ENCODE measurements at regions not wholly inside any gene's neighbourhood (a gene's known extent, or its start where the extent isn't known, plus 50 kb on each side); places are given as distances from the start of the nearest gene placed in this dataset.

DNA sequence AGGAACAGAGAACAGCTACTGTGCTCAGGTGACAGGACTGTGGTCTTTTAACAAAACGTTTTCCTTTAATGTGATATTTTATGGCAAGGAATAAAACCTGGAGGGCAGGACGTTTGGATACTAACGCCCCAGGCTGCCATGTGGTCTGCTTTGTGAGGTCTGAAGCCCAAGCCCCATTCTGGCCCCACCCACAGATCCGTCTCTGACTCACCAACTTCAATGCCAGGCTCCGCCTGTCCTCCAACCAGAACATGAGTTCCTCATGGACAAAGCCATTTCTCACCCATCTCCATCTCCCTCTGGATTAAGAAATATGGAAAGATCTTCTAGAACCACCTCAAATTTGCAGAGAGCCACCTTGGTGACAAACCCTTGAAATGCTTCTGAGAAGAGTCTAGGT is 148.8 kb downstream of the CRYBB2 start:
- DNase-seq: no peak

DNA sequence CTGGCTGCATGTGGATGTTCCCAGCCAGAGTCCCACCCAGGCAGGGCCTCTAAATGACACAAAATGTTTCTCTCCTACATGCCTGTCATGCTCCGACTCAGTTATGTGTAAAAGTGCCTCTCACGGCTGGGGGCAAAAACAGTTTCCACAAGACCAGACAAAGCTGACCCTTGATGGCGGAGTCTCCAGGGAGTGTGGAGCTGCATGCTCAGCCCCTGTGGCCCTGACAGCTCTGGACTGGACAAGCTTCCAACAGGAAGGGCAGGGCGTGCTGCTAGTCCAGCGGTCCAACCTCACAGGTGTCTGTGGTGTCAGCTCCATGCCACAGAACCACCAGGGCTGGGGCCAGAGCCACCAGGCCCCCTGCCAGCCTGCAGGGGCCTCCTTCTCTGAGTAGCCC is 149.6 kb downstream of the CRYBB2 start:
- DNase-seq: no peak

DNA sequence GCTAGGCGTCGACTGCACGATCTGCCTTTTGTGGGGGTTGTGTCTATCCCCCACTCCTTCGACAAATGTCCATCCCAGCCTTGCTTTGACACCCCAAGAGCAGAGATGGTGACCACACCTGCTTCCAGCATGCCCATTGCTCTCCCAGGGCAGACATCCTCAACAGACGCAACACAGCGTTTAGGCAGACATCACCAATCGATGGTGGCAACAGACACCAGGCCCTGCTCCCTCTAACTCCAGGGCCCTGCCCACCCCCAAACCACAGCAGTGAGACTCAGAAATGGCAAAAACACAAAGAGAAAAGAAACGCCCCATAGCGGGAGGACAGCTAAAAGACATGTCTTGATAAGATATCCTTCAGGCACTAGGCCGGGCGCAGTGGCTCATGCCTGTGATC is 150.9 kb downstream of the CRYBB2 start:
- DNase-seq: no peak

DNA sequence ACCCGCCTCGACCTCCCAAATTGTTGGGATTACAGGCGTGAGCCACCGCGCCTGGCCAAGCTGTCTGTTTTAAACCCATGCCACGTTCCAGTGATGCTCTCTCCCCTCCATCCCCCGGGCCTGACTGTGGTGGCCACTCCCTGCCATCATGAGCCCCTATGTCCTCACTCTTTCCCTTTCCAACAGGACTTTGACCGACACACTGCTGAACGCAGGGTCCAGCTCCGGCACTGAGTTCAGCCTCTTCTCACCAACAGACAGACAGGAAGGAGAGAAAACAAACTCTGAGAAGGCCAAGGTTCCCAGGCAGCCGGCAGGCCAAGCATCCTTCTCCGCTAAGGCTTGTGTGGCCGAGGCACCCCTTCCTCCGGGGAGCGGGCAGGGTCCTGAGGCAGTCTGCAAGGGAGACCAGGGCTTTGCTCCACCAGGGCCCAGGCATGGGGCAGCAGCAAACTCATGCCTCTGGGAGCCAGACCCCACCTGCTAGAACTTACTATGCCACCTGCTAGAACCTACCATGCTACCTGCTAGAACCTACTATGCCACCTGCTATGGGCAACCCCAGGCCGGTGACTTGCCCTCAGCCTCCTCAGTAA is 152.7 kb downstream of the CRYBB2 start:
- DNase-seq: no peak

DNA sequence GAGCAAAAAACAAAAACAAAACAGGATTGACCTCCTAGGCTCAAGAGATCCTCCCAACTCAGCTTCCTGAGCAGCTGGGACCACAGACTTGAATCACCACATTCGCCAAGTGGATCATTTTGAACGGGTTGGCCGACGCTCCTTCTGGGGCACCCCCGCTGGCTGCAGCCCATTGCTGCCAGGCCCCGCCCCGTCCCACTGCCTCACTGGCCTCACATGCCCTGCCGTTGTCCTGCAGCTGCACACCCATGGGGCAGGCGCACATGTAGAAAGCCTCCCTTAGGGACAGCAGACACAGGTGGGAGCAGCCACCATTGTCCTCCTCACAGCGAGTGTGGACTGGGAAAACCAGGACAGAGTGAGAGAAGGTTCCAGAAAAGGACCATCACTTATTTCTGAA is 154.5 kb downstream of the CRYBB2 start:
- DNase-seq: no peak

DNA sequence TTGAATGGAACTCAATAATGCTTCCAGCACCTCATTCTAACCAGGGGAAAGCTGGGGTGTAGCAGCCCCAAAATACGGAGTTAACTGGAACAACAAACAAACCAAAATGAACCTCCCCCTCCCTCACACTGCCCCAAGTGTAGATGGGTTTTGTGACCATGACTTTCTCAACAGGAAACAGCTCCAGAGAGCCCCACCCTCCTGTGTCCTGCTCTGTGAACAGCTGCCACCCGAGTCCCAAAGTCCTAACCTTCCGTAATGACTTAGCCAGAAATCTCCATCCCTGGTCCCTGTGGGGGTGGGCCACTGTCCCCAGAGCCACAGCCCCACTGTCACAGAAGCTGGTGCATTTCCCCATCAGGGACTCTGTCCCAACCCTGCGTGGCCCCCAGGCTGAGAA is 155.4 kb downstream of the CRYBB2 start:
- no peak for DNase-seq

DNA sequence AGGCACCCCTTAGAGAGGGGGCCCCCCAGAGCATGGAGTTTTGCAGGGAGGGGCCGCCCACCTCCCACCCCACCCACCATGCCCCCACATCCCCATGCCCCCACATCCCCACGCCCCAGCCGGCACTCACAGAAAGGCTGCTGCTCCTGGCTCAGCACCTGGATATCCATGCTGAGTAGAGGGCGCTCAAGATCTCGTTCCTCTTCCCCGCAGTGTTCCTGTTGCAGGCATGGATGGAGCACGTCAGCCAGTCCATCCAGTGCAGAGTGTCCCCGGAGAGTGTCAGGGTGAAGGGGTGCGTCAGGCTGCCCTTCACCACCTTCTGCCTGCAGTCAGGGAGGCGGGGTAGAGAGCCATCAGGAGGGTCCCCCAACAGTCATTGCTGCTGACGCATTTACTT is 156.2 kb downstream of the CRYBB2 start:
- DNase-seq: no peak

DNA sequence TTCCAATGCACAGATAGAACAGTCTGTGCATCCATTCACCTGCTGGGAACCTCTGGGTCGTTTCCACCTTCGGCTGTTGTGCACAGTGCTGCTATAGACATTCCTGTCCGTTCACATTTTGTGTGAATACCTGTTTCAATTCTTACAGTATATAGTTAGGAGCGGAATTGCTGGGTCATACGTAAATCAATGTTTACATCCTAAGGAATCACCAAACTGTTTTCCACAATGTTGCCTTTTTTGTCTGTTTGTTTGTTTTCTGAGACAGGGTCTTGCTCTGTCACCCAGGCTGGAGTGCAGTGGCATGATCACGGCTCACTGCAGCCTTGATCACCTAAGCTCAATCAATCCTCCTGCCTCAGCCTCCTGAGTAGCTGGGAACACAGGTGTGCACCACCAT is 158.3 kb downstream of the CRYBB2 start:
- no peak for DNase-seq

DNA sequence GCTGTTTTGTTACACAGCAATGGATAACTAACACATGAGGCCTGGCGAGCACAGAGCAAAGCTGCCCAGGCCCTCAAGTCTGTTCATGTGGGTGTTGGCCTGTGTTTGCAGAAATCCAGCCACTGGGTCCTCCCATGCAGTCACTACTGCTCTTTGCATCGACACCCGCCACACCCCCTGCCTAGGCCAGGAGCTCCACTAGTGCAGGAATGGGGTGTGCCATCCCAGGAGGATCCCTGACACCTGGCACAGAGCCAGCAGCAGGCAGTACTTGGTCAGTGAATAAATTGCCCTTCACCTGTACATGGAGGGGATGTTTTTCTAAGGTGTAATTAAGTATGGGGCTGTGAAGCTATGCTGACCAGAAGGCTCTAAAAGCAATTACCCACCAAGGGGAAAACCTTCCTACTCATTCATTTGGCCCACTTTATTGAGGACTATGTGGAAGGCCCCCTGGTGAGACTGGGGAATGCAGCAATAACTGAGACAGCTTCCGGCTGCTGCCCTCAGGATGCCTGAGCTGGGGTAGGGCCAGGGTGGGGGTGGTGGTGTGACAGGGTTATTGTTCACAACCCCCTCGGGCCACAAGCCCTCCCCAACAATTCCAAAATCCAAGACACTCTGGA is 160.8 kb downstream of the CRYBB2 start:
- no peak for DNase-seq

DNA sequence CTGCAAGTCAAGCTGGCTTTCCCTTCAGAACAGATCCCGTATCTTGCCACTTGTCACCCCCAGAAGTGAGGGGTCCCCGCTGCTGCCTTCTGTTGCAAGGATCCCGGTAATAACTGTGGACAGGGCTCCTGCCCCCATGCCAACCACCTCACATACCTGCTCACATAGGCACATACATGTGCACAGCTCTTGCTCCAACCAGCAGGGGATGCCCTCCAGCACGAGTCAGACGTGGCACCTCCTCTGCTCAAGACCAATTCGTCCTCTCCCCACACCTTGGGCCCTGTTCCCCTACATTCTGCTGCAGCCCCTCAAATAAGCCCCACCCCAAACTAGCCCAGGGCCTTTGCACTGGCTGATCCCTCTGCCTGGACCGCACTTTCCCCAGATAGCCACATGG is 163.3 kb downstream of the CRYBB2 start:
- DNase-seq: no peak

DNA sequence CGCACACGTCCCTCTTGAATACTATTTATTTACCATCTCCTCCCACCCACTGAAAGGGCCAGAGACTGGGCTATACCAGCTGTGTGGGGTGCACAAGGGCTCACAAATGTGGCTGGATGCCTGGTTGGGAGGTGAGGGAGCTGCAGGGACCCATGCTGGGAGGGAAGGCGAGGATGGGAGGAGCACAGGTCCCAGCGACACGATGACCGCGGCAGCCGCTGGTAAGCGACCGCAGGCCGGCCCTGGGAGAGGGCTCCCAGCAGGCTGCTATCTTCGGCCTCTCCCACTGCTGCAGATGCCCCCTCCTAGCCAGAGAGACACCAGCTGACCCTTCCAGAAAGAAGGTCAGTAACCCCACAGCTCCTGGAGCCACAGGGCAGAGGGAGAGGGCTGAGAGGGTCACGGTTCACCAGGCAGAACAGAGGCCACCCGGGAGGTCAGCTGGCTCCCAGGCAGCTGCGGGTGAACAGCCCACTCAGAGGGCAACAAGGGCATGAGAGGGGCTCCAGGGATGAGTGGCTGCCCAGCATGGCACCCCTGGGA is 163.9 kb downstream of the CRYBB2 start:
- no peak for DNase-seq

DNA sequence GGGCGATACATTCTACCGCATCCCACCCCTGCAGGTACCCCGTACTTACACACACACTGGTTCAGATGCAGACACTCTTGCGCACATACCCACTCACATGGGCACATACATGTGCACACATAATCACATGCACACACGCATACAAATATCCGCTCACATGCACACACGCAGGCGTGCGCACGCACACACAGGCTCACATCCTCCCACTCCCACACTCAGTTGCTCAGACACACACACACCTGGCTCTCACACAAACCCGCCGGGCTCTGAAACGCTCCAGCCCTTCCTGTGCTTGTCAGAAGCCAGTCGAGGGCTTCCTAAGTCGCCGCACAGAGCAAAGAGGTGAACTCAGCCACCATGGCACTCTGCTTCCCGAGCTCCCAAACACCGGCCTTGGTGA is 164.5 kb downstream of the CRYBB2 start:
- no peak for DNase-seq

DNA sequence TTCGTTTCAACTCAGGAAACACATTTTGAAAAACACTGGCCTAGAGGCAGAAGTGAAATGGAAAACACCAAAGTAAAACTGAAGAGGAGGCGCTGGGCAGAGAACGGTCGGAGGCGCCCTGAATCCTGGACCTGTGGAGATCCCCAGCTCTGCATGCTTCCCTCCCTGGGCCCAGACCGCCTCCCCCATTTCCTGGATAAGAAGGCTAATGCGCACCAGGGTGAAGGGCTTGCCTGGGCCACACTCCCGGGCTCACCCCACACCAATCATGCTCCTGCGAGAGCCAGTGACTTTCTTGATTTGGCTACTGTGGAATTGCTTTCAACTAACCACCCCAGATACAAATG is 167.1 kb downstream of the CRYBB2 start:
- DNase-seq: no peak

DNA sequence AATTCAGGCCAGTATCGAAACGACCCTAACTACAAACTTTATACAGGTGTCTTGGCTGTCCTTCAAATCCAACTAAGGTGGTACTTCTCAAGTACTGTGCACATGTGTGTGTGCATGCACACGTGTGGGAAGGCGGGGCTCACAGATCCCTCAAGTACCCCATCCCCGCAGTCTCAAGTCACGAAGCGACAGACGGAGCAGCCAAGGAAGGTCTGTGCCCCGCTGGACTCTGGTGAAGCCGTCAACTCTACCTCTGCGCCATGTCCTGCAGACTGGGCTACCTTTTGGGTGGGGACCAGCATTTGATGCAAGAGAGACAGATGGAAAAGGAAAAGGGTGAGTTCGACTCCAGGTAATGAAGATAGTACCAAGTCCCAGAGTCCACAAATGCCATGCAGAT is 169.0 kb downstream of the CRYBB2 start:
- no peak for DNase-seq

DNA sequence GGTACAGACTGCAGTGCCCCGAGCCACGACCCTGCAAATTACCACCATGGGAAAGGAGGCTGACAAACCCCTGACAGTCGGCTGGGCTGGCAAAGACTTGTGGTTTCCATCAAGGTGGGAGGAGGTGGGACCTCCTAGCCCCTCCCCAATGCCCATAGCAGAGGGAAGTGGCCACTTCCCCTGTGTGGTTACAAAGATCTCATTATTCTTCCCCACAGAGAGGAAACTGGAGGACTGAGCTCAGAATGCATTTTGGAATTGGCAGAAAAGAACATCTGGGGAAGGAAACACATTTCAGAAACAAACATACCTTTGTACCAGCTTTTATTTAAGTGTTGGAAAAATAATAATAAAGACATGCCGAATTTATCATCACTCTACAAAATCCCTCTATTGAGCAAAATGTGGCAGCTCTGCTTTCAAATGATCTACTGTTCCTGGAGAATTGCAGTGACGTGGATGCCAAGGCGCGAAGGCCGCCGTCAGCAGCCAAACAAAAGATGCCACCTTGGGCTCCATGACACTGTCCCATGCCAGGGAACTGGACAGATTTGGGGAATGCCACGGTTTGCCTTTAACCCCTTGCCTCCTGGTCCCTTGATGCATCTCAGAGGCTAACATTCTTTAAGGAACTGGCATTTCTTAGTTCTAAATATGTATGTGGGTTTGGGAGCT is 169.6 kb downstream of the CRYBB2 start:
- DNase-seq: no peak

DNA sequence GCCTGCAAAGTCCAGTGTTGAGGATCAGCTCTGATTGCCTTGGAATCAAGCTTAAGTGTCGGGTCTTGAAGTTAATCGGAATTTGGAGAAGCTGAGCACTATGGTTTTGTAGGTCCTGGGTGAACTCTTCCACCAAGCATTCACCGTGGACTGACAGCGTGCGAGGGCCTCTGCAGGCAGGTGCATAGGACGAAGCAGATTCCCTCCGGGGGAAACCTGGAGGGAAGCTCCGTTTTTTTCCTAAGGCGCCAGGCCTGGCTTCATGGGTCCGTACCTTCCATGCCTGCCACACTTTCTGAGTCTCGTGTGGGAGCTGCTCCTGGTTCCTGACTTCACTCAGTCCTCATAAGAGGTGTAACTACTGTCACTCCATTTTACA is 170.1 kb downstream of the CRYBB2 start:
- DNase-seq: no peak

DNA sequence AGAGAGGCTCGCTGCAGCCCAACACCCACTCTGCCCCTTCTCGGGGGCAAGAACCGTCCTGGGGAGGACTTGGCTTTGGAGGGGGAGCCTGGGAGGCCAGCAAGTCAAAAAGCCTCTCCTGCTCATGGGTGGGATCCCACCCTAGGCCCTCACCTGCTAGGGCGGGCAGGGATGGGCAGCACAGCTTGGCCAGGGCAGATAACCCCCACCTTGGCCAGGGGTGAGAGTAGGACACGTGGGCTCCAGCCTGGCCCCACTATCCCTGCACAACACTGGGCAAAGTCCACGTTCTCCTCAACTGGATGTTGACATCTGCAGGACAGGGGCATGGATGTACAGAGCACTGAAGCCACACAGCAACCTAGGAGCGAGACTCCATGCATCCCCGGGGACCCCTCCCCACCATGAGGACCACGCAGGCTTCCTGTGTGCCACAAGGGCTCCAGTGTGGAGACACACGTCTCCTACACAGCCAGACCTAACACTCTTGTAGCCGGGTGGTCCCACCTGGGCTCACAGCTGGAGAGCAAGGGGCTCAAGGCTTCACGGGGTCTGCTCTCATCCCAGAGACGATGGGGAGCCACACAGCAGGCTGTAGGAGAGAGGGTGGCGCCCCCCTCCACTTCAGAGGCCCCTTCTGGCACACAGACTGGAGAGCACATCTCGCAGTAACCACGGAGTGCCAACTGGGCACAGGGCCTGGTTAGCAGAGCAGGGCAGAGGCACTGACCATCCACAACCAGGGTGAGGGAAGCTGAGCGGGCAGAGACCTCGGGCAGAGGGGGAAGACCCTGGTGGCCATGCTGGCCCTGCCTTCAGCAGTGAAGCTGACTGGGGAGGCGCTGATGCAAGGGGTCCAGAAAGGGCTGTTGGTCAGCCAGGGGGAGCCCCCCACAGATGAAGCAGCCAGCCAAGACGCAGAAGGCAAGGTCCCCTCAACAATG is 171.1 kb downstream of the CRYBB2 start:
- DNase-seq: peak; percentile 14

DNA sequence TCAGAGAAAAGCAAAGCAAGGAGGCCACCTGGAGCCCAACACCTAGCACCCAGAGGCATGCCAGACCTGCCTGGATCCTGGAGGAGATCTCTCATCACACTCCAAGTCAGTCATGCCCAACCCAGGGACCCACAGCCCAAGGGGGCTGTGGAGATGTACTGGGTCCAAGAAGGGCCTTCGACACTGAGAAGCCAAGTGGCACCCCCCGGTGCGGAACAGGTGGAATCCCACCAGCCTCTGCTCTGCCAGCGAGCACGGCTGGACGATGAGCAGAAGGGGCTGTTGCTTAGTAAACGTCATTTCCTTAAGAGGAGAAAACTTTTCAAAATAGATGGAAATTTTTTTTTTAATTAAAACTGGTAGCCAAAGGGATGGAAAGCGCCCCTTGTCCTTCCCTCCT is 171.9 kb upstream of the GRK3 start:
- DNase-seq: no peak

DNA sequence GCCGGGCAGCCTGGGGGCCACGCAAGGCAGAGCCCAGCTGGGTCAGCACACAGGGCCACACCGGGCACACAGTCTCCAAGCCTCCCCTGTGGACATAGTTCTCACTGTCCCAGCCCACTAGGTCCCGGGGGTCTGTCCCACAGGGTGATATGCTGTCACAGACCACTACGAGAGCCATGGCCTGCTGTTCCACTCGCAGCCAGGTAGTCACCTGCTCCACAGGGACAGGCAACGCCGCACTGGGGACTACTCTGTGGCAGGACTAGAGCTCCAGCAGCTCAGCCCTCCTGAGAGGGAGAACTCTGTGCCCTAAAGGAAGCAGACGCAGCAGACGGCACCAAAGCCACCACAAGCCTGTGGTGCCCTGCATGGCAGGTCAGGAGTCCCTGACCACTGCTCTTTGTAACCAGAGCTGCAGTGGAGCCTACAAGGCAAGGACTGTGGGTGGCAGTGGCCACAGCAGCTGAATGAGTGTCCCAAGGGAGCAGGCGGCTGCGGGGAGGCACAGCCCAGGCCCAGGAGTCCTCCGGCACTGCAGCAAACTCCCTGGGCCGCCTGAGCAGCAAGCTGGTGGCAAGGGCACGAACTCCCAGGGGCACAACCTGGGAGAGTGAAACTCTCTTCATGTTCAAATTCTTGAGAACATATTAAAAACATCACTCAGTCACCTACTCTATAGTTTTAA is 171.2 kb upstream of the GRK3 start:
- no peak for DNase-seq

DNA sequence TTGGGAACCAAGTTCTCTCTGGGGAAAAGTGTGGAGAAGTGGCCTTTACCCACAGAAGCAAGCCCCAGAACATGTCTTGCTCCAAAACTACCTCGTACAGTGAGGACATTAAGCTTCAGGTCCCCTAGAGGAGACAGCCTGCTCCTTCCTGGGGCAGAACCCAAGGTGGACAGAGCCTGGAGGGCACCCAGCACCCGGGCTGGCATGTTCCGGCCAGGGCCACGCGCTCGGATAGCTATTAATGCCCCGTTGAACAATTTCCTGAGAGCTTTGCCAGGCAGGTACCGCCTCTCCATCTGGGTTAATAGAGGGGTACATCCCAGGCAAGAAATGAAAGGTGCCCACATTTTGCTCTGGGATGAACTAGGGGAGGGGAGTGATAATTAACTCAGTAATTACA is 169.0 kb upstream of the GRK3 start:
- DNase-seq: no peak

DNA sequence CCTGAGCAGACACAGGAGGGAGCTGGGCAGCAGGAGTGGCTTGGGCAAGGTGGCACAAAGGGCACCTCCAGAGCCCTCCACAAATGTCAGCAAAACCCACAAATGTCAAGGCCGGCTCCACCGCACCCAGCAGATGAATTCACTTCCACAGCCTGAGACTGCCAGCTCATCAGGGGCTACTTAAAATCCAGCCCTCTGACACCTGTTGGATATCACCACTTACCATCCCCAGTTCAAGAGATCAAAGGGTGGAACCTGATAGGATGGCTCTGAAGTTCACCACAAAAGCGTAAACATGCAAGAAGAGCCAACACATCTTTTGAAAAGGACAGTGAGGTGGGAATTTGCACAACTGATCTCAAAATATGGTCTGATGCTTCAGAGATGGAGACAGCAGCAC is 168.6 kb upstream of the GRK3 start:
- DNase-seq: no peak

DNA sequence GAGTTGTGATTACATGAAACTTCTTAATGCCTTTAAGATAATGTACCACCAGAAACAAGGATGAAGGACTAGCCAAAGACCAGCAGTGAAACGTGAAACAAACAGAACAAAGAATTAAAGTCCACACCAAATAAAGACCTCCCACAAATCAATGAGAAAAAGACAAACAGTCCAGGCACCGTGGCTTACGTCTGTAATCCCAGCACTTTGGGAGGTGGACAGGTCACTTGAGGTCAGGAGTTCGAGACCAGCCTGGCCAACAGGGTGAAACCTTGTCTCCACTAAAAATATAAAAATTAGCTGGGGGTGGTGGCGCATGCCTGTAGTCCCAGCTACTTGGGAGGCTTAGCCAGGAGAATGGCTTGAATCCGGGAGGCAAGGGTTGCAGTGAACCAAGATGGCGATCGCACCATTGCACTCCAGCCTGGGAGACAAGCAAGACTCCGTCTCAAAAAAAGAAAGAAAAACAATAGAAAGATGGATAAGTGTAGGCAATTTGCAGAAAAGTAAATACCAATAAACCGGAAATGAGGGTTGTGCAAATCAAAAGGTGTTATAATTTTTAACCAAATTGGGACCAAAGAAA is 167.8 kb upstream of the GRK3 start:
- no peak for DNase-seq

DNA sequence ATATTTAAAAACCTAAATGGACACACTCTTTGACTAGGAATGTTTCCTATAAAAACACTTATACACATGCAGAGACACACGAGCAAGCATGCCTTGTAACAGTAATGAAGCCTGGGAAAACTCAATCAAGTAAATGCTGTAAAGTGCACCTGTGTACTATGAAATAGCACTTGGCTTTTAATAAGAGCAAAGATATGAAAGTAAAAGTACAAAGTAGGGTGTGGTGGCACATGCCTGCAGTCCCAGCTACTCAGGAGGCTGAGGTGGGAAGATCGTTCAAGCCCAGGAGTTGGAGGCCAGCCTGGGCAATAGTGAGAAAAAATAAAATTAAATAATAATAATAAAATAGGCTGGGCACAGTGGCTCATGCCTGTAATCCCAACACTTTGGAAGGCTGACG is 166.9 kb upstream of the GRK3 start:
- DNase-seq: no peak

Measured in NCI-H1092 treated with DMSO at 0.1 percent for 48 hours (cell line).